LNCAP (cell line): ENCODE measurements at regions not wholly inside any gene's neighbourhood (a gene's known extent, or its start where the extent isn't known, plus 50 kb on each side); places are given as distances from the start of the nearest gene placed in this dataset.

Experiments
- CTCF ChIP-seq: fragments of 450-650 bp; IDR thresholded peaks from 2 replicates; pipeline ENCODE4 v1.5.1; 2017; ENCODE audit warnings: mild to moderate bottlenecking

DNA sequence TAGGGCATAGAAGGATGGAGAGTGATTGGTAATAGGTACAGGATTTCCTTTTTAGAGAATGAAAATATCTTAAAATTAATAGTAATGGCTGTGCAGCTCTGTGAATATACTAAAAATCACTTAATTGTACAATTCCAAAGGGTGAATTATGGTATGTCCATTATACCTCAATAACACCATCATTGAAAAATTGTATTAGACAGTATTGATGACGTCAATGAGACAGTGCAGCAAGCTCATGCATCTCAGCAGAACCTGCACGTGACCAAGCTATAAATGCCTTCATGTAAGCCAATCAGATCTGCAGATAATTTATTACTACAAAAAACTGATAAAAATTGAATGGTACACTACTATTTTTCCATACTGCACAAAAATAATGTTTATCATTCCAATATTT lies 354.4 kb upstream of the CDH19 start:
- TF ChIP-seq CTCF = no peak

- TF ChIP-seq CTCF = no peak
These were observed 347.9 kb upstream of the CDH19 start for GRCh38 chr18:66951750-66952149.

- TF ChIP-seq CTCF = no peak
These were observed 345.5 kb upstream of the CDH19 start for GRCh38 chr18:66949419-66949818.

DNA sequence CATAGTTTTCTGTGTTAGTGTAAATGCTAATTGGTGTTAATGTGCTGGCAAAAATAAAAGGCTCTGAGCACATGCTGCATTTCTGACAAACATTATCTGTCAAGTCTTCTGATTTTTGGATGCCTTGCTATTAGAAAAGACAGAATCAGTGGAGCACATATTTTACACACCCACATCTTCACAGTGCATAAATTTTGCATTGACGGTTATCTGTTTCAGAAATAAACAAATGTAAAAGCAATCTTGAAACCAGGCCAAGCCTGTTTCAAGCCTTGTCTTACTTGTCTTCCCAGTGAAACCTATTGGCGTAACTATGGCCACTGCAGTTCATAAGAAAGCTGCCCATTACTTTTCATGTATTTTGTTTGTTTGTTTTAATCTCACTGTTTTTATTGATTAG lies 333.7 kb upstream of the CDH19 start:
- TF ChIP-seq CTCF = no peak

- no peak for TF ChIP-seq CTCF
These were observed 327.1 kb upstream of the CDH19 start for GRCh38 chr18:66931010-66931409.

DNA sequence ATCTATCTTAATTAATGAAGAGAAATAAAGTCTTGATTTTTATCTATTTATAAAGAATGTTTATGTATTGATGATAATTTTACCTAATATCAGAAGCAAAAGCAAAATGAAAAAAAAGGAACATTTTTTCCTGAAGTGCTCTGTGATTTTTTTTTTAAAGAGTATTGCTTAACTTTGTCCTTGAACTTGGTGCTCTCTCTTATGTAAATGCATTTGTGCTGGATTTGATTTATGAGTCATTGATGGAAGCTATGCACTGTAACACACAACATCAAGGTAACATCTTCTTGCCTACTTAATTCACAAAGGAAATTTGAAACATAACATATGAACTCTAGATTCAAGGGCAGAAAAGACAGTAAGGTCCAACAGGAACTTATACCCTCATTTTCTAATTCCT lies 312.9 kb upstream of the CDH19 start:
- no peak for TF ChIP-seq CTCF

DNA sequence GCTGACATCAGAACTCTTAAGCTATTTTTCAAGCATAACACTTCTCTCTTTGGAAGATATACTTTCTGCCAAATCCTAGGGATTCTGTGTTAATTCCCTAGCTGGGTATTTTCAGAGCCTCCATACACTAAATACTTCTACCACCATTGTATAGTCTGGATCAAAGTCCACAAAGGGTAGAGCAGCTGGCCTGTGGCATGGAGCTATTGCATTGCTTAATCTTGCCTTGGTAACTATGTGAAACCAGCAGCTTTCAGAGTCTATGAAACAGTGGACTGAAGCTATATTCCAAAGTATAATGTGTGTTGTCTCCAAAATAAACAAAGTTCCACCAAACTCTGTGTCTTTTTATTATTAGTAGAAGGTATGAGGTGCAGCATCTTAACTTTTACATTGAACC lies 296.9 kb upstream of the CDH19 start:
- TF ChIP-seq CTCF = no peak

DNA sequence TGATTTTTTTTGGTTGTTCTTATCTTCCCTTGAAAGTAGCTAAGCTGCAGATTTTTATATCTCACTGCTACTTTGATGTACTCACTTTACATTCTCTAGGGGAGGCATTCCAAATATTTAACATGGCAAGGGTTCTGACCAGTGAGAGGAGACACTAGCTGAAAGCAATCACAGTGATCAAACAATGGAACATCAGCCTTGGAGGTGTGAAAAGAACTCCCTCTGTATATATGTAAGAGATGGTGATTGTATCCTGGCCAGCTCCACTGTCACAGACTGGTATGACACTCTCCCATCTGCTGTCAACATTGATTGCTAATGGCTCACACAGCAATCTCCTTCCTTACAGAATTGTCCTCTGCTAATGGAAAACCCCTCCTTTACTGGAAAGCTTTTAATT lies 291.7 kb upstream of the CDH19 start:
- no peak for TF ChIP-seq CTCF
